HEK293 (cell line): ENCODE measurements at regions not wholly inside any gene's neighbourhood (a gene's known extent, or its start where the extent isn't known, plus 50 kb on each side); places are given as distances from the start of the nearest gene placed in this dataset.
"Not testable (repeated sequence)": the region's sequence is repeated elsewhere in the genome, so short reads cannot be mapped to it uniquely, and the experiment has no call there.

Source experiments
- CTCF ChIA-PET: fragments of 350-600 bp; formaldehyde crosslinking; extraction: SDS; loops from one replicate; lab custom pipeline; 2021; ENCODE audit warnings: antibody characterized with exemption; lab: Yijun Ruan, JAX
- POLR2A ChIA-PET: fragments of 300-600 bp; formaldehyde crosslinking; extraction: SDS; loops from one replicate; lab custom pipeline; 2020; ENCODE audit warnings: antibody characterized with exemption, inconsistent platforms; lab: Yijun Ruan, JAX
- H3K27ac ChIP-seq: fragments of 200-500 bp; sonication (Bioruptor generic); 2 replicates; pipeline ENCODE4 v1.5.1; 2014; ENCODE audit warnings: low read depth, low read length, control low read depth, inconsistent platforms; ENCODE audit errors: extremely low read depth
- H3K36me3 ChIP-seq, 2 experiments: fragments of 200-500 bp in 1 of 2; sonication (Bioruptor generic) in 1 of 2; 1 replicate in 1 of 2; 2 replicates in 1 of 2; pipeline ENCODE4 v1.5.1; 2014 to 2017; ENCODE audit warnings: inconsistent platforms in 2 of 2, low read length in 2 of 2; ENCODE audit not compliant: control insufficient read depth in 2 of 2, insufficient read depth in 1 of 2
- H3K4me1 ChIP-seq: fragments of 200-500 bp; sonication (Bioruptor generic); 2 replicates; pipeline ENCODE4 v1.5.1; 2014; ENCODE audit warnings: mild to moderate bottlenecking, low read length, inconsistent platforms; ENCODE audit not compliant: control insufficient read depth, insufficient read depth
- H3K4me3 ChIP-seq: 2 replicates; pipeline ENCODE4 v1.5.1; 2011; ENCODE audit warnings: low read depth, mild to moderate bottlenecking, control low read depth, low read length, moderate library complexity
- H3K9me3 ChIP-seq: fragments of 200-500 bp; sonication (Bioruptor generic); 2 replicates; pipeline ENCODE4 v1.5.1; 2014; ENCODE audit warnings: low read depth, low read length, inconsistent platforms; ENCODE audit not compliant: control insufficient read depth, insufficient read depth
- EGR2 ChIP-seq: fragments of 450-650 bp; formaldehyde crosslinking; IDR thresholded peaks from 2 replicates; pipeline ENCODE4 v1.5.1; 2016; ENCODE audit warnings: low read depth, missing biosample characterization, missing genetic modification characterization
- IKZF3 ChIP-seq: fragments of 450-650 bp; IDR thresholded peaks from 2 replicates; pipeline ENCODE4 v1.5.0; 2018; ENCODE audit warnings: missing biosample characterization, mild to moderate bottlenecking, missing genetic modification characterization, moderate library complexity
- MZF1 ChIP-seq: fragments of 450-650 bp; formaldehyde crosslinking; IDR thresholded peaks from 2 replicates; pipeline ENCODE4 v1.5.1; 2017; ENCODE audit warnings: missing biosample characterization, missing genetic modification characterization, borderline replicate concordance
- OVOL3 ChIP-seq: fragments of 450-650 bp; formaldehyde crosslinking; IDR thresholded peaks from 2 replicates; pipeline ENCODE4 v1.5.1; 2016; ENCODE audit warnings: missing biosample characterization, missing genetic modification characterization
- YY1 ChIP-seq: fragments of 450-650 bp; formaldehyde crosslinking; IDR thresholded peaks from 2 replicates; pipeline ENCODE4 v1.5.1; 2018; ENCODE audit warnings: missing biosample characterization, missing genetic modification characterization
- ZBTB1 ChIP-seq: fragments of 450-650 bp; formaldehyde crosslinking; IDR thresholded peaks from 2 replicates; pipeline ENCODE4 v1.5.1; 2016; ENCODE audit warnings: missing biosample characterization, missing genetic modification characterization
- ZBTB11 ChIP-seq: fragments of 450-650 bp; formaldehyde crosslinking; conservative IDR thresholded peaks from 2 replicates; pipeline ENCODE4 v1.5.1; 2016; ENCODE audit warnings: low read depth, missing biosample characterization, missing genetic modification characterization
- ZNF221 ChIP-seq: fragments of 450-650 bp; formaldehyde crosslinking; IDR thresholded peaks from 2 replicates; pipeline ENCODE4 v1.5.1; 2017; ENCODE audit warnings: missing biosample characterization, missing genetic modification characterization, borderline replicate concordance
- ZNF223 ChIP-seq: fragments of 450-650 bp; formaldehyde crosslinking; IDR thresholded peaks from 2 replicates; pipeline ENCODE4 v1.5.1; 2016; ENCODE audit warnings: missing biosample characterization, missing genetic modification characterization
- ZNF292 ChIP-seq: fragments of 450-650 bp; formaldehyde crosslinking; IDR thresholded peaks from 2 replicates; pipeline ENCODE4 v1.5.1; 2016; ENCODE audit warnings: low read depth, missing biosample characterization, missing genetic modification characterization, borderline replicate concordance
- ZNF302 ChIP-seq: fragments of 450-650 bp; formaldehyde crosslinking; IDR thresholded peaks from 2 replicates; pipeline ENCODE4 v1.5.1; 2016; ENCODE audit warnings: missing biosample characterization, missing genetic modification characterization, low read depth
- ZNF341 ChIP-seq: fragments of 450-650 bp; formaldehyde crosslinking; IDR thresholded peaks from 2 replicates; pipeline ENCODE4; 2016; ENCODE audit warnings: low read depth, missing biosample characterization, missing genetic modification characterization
- ZNF354C ChIP-seq: fragments of 450-650 bp; formaldehyde crosslinking; IDR thresholded peaks from 2 replicates; pipeline ENCODE4 v1.5.1; 2016; ENCODE audit warnings: missing biosample characterization, missing genetic modification characterization, low read depth, borderline replicate concordance
- ZNF704 ChIP-seq: fragments of 450-650 bp; formaldehyde crosslinking; IDR thresholded peaks from 2 replicates; pipeline ENCODE4 v1.5.1; 2016; ENCODE audit warnings: missing biosample characterization, missing genetic modification characterization

GRCh38 chr1:82367456-82367855 lies 566.7 kb downstream of the ADGRL2 start (continued):
- no peak for TF ChIP-seq ZBTB11 (tag by site-specific recombination)
- TF ChIP-seq YY1 (tag by site-specific recombination), result no peak
- no peak for TF ChIP-seq ZNF354C (tag by site-specific recombination)
- no peak for TF ChIP-seq ZNF223
- TF ChIP-seq OVOL3, result no peak

DNA sequence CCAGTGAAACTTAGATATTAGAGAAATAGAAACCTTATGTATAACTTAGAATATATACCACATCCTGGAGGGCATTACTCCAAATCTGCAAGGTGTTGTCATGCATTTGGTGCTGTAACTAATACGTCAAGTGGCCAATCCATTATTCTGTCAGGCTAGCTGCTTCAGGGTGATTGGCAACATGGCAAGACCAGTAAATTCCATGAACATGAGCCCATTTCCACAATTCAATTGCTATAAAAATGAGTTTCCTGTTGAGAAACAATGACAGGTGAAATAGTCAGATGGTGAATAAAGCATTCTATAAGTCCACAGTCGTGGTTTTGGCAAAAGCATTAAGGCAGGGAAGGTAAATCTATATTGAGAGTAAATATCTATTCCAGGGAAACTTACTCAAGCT lies 566.0 kb downstream of the ADGRL2 start:
- Histone ChIP-seq H3K4me1 (no peaks in the 10 kb centered on the region), H3K9me3 (no peaks in the 10 kb centered on the region), H3K36me3 (no peaks in the 10 kb centered on the region), H3K4me3 (no peak overlapping the region), H3K27ac (no peak overlapping the region)
- ChIA-PET CTCF (interaction anchor here (0.6 kb wide), 2 partner anchors 10 to 783 kb away, joined by 3 to 4 read pairs; no protein-coding TSS in a partner anchor), POLR2A (no interaction called here)
- TF ChIP-seq ZNF302 (tag by site-specific recombination) (no peak), ZNF292 (tag by site-specific recombination) (no peak), ZNF221 (no peak), ZNF341 (tag by site-specific recombination) (no peak), MZF1 (tag by site-specific recombination) (no peak), ZNF704 (no peak), IKZF3 (no peak), ZBTB1 (tag by site-specific recombination) (no peak)

- H3K36me3 ChIP-seq, H3K4me3 ChIP-seq, H3K27ac ChIP-seq, CTCF ChIA-PET, POLR2A ChIA-PET, H3K9me3 ChIP-seq, H3K4me1 ChIP-seq: not testable (repeated sequence)
- peak; percentile 36; the same call in 1 of the 2 replicates for TF ChIP-seq EGR2
These were observed 558.8 kb downstream of the ADGRL2 start for GRCh38 chr1:82359541-82359940.

- H3K27ac ChIP-seq, CTCF ChIA-PET, H3K36me3 ChIP-seq, H3K4me1 ChIP-seq, POLR2A ChIA-PET, H3K4me3 ChIP-seq, H3K9me3 ChIP-seq: not testable (repeated sequence)
These were observed 558.0 kb downstream of the ADGRL2 start for GRCh38 chr1:82358706-82359105.

GRCh38 chr1:82354546-82354945 lies 553.8 kb downstream of the ADGRL2 start:
- H3K4me3 ChIP-seq, POLR2A ChIA-PET, CTCF ChIA-PET, H3K36me3 ChIP-seq, H3K27ac ChIP-seq, H3K4me1 ChIP-seq, H3K9me3 ChIP-seq: not testable (repeated sequence)
